ENCODE measurements at regions not wholly inside any gene's neighbourhood (a gene's known extent, or its start where the extent isn't known, plus 50 kb on each side); places are given as distances from the start of the nearest gene placed in this dataset.

DNA sequence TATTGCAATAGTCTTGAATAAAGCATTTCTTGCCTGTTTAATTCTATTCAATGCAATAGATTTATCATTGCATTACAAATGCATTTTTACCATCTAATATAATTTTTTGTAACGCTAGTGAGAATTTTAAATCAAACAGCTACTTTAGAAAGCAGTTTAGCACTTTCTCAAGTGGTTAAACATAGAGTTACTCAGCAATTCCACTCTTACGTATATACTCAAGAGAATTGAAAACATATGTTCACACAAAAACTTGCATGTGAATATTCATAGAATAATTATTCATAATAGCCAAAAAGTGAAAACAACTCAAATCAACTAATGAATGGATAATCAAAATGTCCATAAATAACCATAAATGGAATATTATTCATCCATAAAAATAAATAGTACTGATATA lies 244.7 kb downstream of the TMEM167A start:
- no peak for TF ChIP-seq POLR2A (IDR thresholded peaks at IDR 0.05)
- TF ChIP-seq POLR2AphosphoS5 (IDR thresholded peaks at IDR 0.05) = no peak
- TF ChIP-seq, protein P1, sequence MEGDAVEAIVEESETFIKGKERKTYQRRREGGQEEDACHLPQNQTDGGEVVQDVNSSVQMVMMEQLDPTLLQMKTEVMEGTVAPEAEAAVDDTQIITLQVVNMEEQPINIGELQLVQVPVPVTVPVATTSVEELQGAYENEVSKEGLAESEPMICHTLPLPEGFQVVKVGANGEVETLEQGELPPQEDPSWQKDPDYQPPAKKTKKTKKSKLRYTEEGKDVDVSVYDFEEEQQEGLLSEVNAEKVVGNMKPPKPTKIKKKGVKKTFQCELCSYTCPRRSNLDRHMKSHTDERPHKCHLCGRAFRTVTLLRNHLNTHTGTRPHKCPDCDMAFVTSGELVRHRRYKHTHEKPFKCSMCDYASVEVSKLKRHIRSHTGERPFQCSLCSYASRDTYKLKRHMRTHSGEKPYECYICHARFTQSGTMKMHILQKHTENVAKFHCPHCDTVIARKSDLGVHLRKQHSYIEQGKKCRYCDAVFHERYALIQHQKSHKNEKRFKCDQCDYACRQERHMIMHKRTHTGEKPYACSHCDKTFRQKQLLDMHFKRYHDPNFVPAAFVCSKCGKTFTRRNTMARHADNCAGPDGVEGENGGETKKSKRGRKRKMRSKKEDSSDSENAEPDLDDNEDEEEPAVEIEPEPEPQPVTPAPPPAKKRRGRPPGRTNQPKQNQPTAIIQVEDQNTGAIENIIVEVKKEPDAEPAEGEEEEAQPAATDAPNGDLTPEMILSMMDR (IDR thresholded peaks at IDR 0.05) = no peak
- no peak for TF ChIP-seq EP300 (IDR thresholded peaks at IDR 0.05; ENCODE audit: low read depth)

All from transverse colon (tissue), 4 donors.